ENCODE measurements at regions not wholly inside any gene's neighbourhood (a gene's known extent, or its start where the extent isn't known, plus 50 kb on each side); places are given as distances from the start of the nearest gene placed in this dataset.

DNA sequence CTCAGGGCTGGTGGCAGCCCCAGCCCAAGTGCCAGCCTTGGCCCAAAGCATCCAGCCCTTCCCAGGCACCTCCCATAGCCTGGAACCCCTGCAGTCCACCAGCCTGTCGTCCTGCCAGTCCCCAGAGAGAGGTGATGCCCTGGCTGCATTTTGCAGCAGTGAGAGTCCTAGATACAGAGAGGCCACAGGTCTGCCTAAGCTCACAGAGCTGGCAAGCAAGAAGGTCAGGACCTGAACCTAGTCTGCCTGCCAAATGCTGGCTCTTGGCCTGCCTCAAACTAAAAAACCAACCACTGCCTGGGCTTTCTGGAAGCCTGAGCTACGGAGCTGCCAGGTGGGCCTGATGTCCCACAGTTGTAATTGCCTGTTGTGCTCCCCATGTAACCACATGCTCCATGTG lies 164.9 kb downstream of the PHETA1 start:
- Histone ChIP-seq H3K27me3 (ENCODE audit: insufficient read depth, low read length) (no peaks in the 10 kb centered on the region), H4K20me1 (ENCODE audit: insufficient read depth, low read length) (no peaks in the 10 kb centered on the region), H3K36me3 (ENCODE audit: insufficient read depth, low read length) (no peaks in the 10 kb centered on the region), H3K27ac (ENCODE audit: low read depth, low read length) (no peak overlapping the region), H3K9me3 (ENCODE audit: insufficient read depth, low read depth, low read length) (no peaks in the 10 kb centered on the region), H3K4me2 (ENCODE audit: low read length) (no peak overlapping the region), H3K79me2 (ENCODE audit: insufficient read depth, low read length) (no peaks in the 10 kb centered on the region), H3K4me1 (ENCODE audit: insufficient read depth, low read length) (no peaks in the 10 kb centered on the region), H3K9ac (ENCODE audit: low read length) (no peak overlapping the region), H3K4me3 (ENCODE audit: insufficient read depth, low read depth, low read length) (no peak overlapping the region), H2AFZ (ENCODE audit: low read depth, low read length) (no peak overlapping the region)
- DNase-seq (ENCODE audit: low read depth) (no peak), FAIRE-seq (no peak)
- Mint-ChIP-seq H3K36me3 (ENCODE audit: low read depth, unreplicated experiment) (no peaks in the 10 kb centered on the region), H3K27me3 (ENCODE audit: low read depth, unreplicated experiment) (peaks cover 50% of the 10 kb centered on the region), H3K27ac (ENCODE audit: unreplicated experiment) (no peak overlapping the region), H3K4me3 (ENCODE audit: unreplicated experiment) (no peak overlapping the region), H3K9me3 (ENCODE audit: unreplicated experiment) (no peaks in the 10 kb centered on the region), H3K4me1 (ENCODE audit: low read depth, unreplicated experiment) (peaks cover 4% of the 10 kb centered on the region)
- no peak for TF ChIP-seq EZH2 (IDR thresholded peaks at IDR 0.05; ENCODE audit: insufficient read depth, low read length)
- TF ChIP-seq, protein P1, sequence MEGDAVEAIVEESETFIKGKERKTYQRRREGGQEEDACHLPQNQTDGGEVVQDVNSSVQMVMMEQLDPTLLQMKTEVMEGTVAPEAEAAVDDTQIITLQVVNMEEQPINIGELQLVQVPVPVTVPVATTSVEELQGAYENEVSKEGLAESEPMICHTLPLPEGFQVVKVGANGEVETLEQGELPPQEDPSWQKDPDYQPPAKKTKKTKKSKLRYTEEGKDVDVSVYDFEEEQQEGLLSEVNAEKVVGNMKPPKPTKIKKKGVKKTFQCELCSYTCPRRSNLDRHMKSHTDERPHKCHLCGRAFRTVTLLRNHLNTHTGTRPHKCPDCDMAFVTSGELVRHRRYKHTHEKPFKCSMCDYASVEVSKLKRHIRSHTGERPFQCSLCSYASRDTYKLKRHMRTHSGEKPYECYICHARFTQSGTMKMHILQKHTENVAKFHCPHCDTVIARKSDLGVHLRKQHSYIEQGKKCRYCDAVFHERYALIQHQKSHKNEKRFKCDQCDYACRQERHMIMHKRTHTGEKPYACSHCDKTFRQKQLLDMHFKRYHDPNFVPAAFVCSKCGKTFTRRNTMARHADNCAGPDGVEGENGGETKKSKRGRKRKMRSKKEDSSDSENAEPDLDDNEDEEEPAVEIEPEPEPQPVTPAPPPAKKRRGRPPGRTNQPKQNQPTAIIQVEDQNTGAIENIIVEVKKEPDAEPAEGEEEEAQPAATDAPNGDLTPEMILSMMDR (IDR thresholded peaks at IDR 0.05; ENCODE audit: insufficient read depth, low read depth, low read length): no peak

DNA sequence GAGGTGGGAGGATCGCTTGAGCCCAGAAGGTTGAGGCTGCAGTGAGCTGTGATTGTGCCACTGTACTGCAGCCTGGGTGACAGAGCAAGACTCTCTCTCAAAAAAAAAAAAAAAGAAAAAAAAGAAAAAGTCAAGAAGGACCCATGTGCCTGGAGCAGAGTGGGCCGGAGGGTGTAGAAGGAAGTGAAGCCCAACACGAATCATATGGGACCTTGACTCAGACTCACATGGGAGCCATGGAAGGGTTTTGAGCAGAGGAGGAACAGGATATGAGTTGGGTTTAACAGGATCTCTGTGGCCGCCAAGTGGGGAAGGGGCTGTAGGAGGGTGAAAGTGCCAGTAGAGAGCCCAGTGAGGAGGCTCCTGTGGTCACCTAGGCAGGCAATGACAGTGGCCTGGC lies 165.4 kb downstream of the PHETA1 start:
- Histone ChIP-seq H3K79me2 (ENCODE audit: insufficient read depth, low read length) (no peaks in the 10 kb centered on the region), H3K36me3 (ENCODE audit: insufficient read depth, low read length) (no peaks in the 10 kb centered on the region), H3K4me3 (ENCODE audit: insufficient read depth, low read depth, low read length) (no peak overlapping the region), H4K20me1 (ENCODE audit: insufficient read depth, low read length) (no peaks in the 10 kb centered on the region), H3K9ac (ENCODE audit: low read length) (no peak overlapping the region), H3K4me1 (ENCODE audit: insufficient read depth, low read length) (no peaks in the 10 kb centered on the region), H3K4me2 (ENCODE audit: low read length) (no peak overlapping the region), H3K27ac (ENCODE audit: low read depth, low read length) (no peak overlapping the region), H2AFZ (ENCODE audit: low read depth, low read length) (no peak overlapping the region), H3K9me3 (ENCODE audit: insufficient read depth, low read depth, low read length) (no peaks in the 10 kb centered on the region), H3K27me3 (ENCODE audit: insufficient read depth, low read length) (no peaks in the 10 kb centered on the region)
- Mint-ChIP-seq H3K27me3 (ENCODE audit: low read depth, unreplicated experiment) (peaks cover 47% of the 10 kb centered on the region), H3K27ac (ENCODE audit: unreplicated experiment) (no peak overlapping the region), H3K4me1 (ENCODE audit: low read depth, unreplicated experiment) (peaks cover 4% of the 10 kb centered on the region), H3K4me3 (ENCODE audit: unreplicated experiment) (no peak overlapping the region), H3K36me3 (ENCODE audit: low read depth, unreplicated experiment) (no peaks in the 10 kb centered on the region), H3K9me3 (ENCODE audit: unreplicated experiment) (no peaks in the 10 kb centered on the region)
- no peak for TF ChIP-seq EZH2 (IDR thresholded peaks at IDR 0.05; ENCODE audit: insufficient read depth, low read length)
- DNase-seq (ENCODE audit: low read depth) (no peak), FAIRE-seq (no peak)

DNA sequence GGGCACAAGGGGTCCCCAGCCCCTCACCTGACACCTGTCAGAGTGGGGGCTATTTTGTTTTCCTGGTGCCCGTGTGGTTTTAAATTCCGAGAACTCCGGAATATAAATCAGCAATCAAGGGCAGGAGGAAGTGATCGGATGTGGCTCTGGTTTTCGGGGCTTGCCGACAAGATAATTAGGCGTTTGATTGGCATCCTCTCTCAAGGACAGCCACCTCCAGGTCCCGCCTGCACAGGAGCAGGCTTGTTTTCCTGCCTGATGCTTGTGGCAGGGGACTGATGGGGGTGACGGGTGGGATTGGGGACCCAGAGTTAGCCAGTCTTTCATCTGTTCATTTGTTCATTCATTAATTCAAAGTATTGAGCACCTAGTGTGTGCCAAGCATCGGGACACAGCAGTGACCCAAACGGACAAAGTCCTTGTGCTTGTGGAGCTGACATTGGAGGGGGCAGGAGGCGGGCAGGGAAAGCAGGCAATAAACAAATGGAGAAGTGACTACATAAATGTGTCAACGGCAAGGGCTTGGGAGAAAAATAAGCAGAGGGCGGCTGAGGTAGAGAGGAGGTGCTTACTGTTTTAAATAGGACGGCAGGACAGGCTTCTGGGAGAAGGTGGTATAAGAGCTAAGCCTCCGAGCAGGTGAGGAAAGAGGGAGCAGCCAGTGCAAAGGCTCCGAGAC lies 166.5 kb downstream of the PHETA1 start:
- H3K4me1 Mint-ChIP-seq (ENCODE audit: low read depth, unreplicated experiment): no peaks in the 10 kb centered on the region
- Histone ChIP-seq H3K4me3 (ENCODE audit: insufficient read depth, low read depth, low read length) (no peak overlapping the region), H3K27me3 (ENCODE audit: insufficient read depth, low read length) (no peaks in the 10 kb centered on the region), H3K79me2 (ENCODE audit: insufficient read depth, low read length) (no peaks in the 10 kb centered on the region), H3K36me3 (ENCODE audit: insufficient read depth, low read length) (no peaks in the 10 kb centered on the region), H3K4me2 (ENCODE audit: low read length) (no peak overlapping the region), H2AFZ (ENCODE audit: low read depth, low read length) (no peak overlapping the region), H3K9me3 (ENCODE audit: insufficient read depth, low read depth, low read length) (no peaks in the 10 kb centered on the region), H3K9ac (ENCODE audit: low read length) (no peak overlapping the region), H3K27ac (ENCODE audit: low read depth, low read length) (no peak overlapping the region), H3K4me1 (ENCODE audit: insufficient read depth, low read length) (no peaks in the 10 kb centered on the region), H4K20me1 (ENCODE audit: insufficient read depth, low read length) (no peaks in the 10 kb centered on the region)
- no peak for FAIRE-seq
- DNase-seq (ENCODE audit: low read depth): no peak
- peaks cover 41% of the 10 kb centered on the region for H3K27me3 Mint-ChIP-seq (ENCODE audit: low read depth, unreplicated experiment)
- no peak for TF ChIP-seq EZH2 (IDR thresholded peaks at IDR 0.05; ENCODE audit: insufficient read depth, low read length)
- TF ChIP-seq, protein P1 (IDR thresholded peaks at IDR 0.05; ENCODE audit: insufficient read depth, low read depth, low read length): no peak
- H3K27ac Mint-ChIP-seq (ENCODE audit: unreplicated experiment): no peak overlapping the region
- H3K4me3 Mint-ChIP-seq (ENCODE audit: unreplicated experiment): no peak overlapping the region
- H3K36me3 Mint-ChIP-seq (ENCODE audit: low read depth, unreplicated experiment): no peaks in the 10 kb centered on the region
- H3K9me3 Mint-ChIP-seq (ENCODE audit: unreplicated experiment): no peaks in the 10 kb centered on the region
